ENCODE measurements at regions not wholly inside any gene's neighbourhood (a gene's known extent, or its start where the extent isn't known, plus 50 kb on each side); places are given as distances from the start of the nearest gene placed in this dataset.
A peak's percentile ranks its signal among the peaks of the same experiment; 100 is the strongest.
"Not testable (repeated sequence)": the region's sequence is repeated elsewhere in the genome, so short reads cannot be mapped to it uniquely, and the experiment has no call there.

- peaks cover 5% of the 10 kb centered on the region; the same call in 1 of the 2 replicates for H3K9me3 ChIP-seq
- DNase-seq = no peak
- no peak overlapping the region for H3K4me3 ChIP-seq
- no peaks in the 10 kb centered on the region for H3K27me3 ChIP-seq
- no peaks in the 10 kb centered on the region for H3K36me3 ChIP-seq
Observed at GRCh38 chr12:114838480-114838879, 154.5 kb upstream of the TBX3 start.

- no peaks in the 10 kb centered on the region for H3K27me3 ChIP-seq
- H3K4me3 ChIP-seq = no peak overlapping the region
- no peak for DNase-seq
- H3K9me3 ChIP-seq = peaks cover 5% of the 10 kb centered on the region; the same call in 1 of the 2 replicates
- H3K36me3 ChIP-seq = no peaks in the 10 kb centered on the region
Observed at GRCh38 chr12:114836609-114837008, 152.6 kb upstream of the TBX3 start.

GRCh38 chr12:114835031-114835430 lies 151.1 kb upstream of the TBX3 start:
- Histone ChIP-seq H3K36me3 (no peaks in the 10 kb centered on the region), H3K9me3 (peaks cover 5% of the 10 kb centered on the region; the same call in 1 of the 2 replicates), H3K27me3 (no peaks in the 10 kb centered on the region), H3K4me3 (no peak overlapping the region)
- DNase-seq = peak; percentile 7

GRCh38 chr12:114834621-114835020 lies 150.6 kb upstream of the TBX3 start:
- H3K27me3 ChIP-seq = no peaks in the 10 kb centered on the region
- H3K9me3 ChIP-seq = peaks cover 5% of the 10 kb centered on the region; the same call in 1 of the 2 replicates
- no peak overlapping the region for H3K4me3 ChIP-seq
- H3K36me3 ChIP-seq = no peaks in the 10 kb centered on the region
- peak; percentile 66 for DNase-seq

GRCh38 chr12:114829833-114830232 lies 145.9 kb upstream of the TBX3 start:
- Histone ChIP-seq H3K36me3 (no peaks in the 10 kb centered on the region), H3K9me3 (no peaks in the 10 kb centered on the region), H3K27me3 (no peaks in the 10 kb centered on the region)

GRCh38 chr12:114829244-114829643 lies 145.3 kb upstream of the TBX3 start:
- H3K4me3 ChIP-seq, H3K27me3 ChIP-seq, H3K36me3 ChIP-seq, DNase-seq, H3K9me3 ChIP-seq: not testable (repeated sequence)

More at GRCh38 chr12:114829833-114830232, 145.9 kb upstream of the TBX3 start:
- no peak overlapping the region for H3K4me3 ChIP-seq
- no peak for DNase-seq

- Histone ChIP-seq H3K36me3 (no peaks in the 10 kb centered on the region), H3K4me3 (no peak overlapping the region), H3K9me3 (no peaks in the 10 kb centered on the region), H3K27me3 (no peaks in the 10 kb centered on the region)
- DNase-seq = no peak
Observed at GRCh38 chr12:114827461-114827860, 143.5 kb upstream of the TBX3 start.

- H3K27me3 ChIP-seq = no peaks in the 10 kb centered on the region
- H3K4me3 ChIP-seq = no peak overlapping the region
- H3K36me3 ChIP-seq = no peaks in the 10 kb centered on the region
- no peaks in the 10 kb centered on the region for H3K9me3 ChIP-seq
- DNase-seq = no peak
Observed at GRCh38 chr12:114826244-114826643, 142.3 kb upstream of the TBX3 start.

- no peaks in the 10 kb centered on the region for H3K27me3 ChIP-seq
- H3K4me3 ChIP-seq = no peak overlapping the region
- no peaks in the 10 kb centered on the region for H3K9me3 ChIP-seq
- H3K36me3 ChIP-seq = no peaks in the 10 kb centered on the region
- no peak for DNase-seq
Observed at GRCh38 chr12:114823724-114824123, 139.7 kb upstream of the TBX3 start.

GRCh38 chr12:114821570-114821969 lies 137.6 kb upstream of the TBX3 start:
- no peak for DNase-seq
- Histone ChIP-seq H3K36me3 (no peaks in the 10 kb centered on the region), H3K9me3 (no peaks in the 10 kb centered on the region), H3K27me3 (no peaks in the 10 kb centered on the region), H3K4me3 (no peak overlapping the region)

GRCh38 chr12:114820796-114821195 lies 136.8 kb upstream of the TBX3 start:
- Histone ChIP-seq H3K4me3 (no peak overlapping the region), H3K36me3 (no peaks in the 10 kb centered on the region), H3K9me3 (no peaks in the 10 kb centered on the region), H3K27me3 (no peaks in the 10 kb centered on the region)
- DNase-seq = no peak

GRCh38 chr12:114817571-114818425 lies 133.8 kb upstream of the TBX3 start:
- H3K27me3 ChIP-seq = no peaks in the 10 kb centered on the region
- H3K9me3 ChIP-seq = no peaks in the 10 kb centered on the region
- H3K4me3 ChIP-seq = no peak overlapping the region
- no peaks in the 10 kb centered on the region for H3K36me3 ChIP-seq
- DNase-seq = no peak

- Histone ChIP-seq H3K4me3 (no peak overlapping the region), H3K27me3 (no peaks in the 10 kb centered on the region), H3K36me3 (no peaks in the 10 kb centered on the region), H3K9me3 (no peaks in the 10 kb centered on the region)
- no peak for DNase-seq
Observed at GRCh38 chr12:114815026-114815795, 131.2 kb upstream of the TBX3 start.

- H3K4me3 ChIP-seq = no peak overlapping the region
- no peaks in the 10 kb centered on the region for H3K27me3 ChIP-seq
- H3K9me3 ChIP-seq = no peaks in the 10 kb centered on the region
- no peak for DNase-seq
- no peaks in the 10 kb centered on the region for H3K36me3 ChIP-seq
Observed at GRCh38 chr12:114812858-114813761, 129.1 kb upstream of the TBX3 start.

- Histone ChIP-seq H3K27me3 (no peaks in the 10 kb centered on the region), H3K36me3 (no peaks in the 10 kb centered on the region), H3K4me3 (no peak overlapping the region), H3K9me3 (no peaks in the 10 kb centered on the region)
- no peak for DNase-seq
Observed at GRCh38 chr12:114812384-114812783, 128.4 kb upstream of the TBX3 start.

- DNase-seq = no peak
- H3K27me3 ChIP-seq = no peaks in the 10 kb centered on the region
- no peaks in the 10 kb centered on the region for H3K9me3 ChIP-seq
Observed at GRCh38 chr12:114809097-114809496, 125.1 kb upstream of the TBX3 start.

GRCh38 chr12:114801381-114801780 lies 117.4 kb upstream of the TBX3 start:
- H3K4me3 ChIP-seq, H3K36me3 ChIP-seq, H3K9me3 ChIP-seq, H3K27me3 ChIP-seq, DNase-seq: not testable (repeated sequence)

More at GRCh38 chr12:114809097-114809496, 125.1 kb upstream of the TBX3 start:
- H3K4me3 ChIP-seq = no peak overlapping the region
- no peaks in the 10 kb centered on the region for H3K36me3 ChIP-seq
